Tibial artery (tissue), 4 donors: ENCODE measurements at regions not wholly inside any gene's neighbourhood (a gene's known extent, or its start where the extent isn't known, plus 50 kb on each side); places are given as distances from the start of the nearest gene placed in this dataset.

ENCODE experiments used
- DNase-seq, 2 donors: peaks; one replicate each; pipeline ENCODE4 v3.0.0-alpha.2; 2019
- H3K27ac ChIP-seq, 2 donors: fragments of 200-600 bp; sonication (generic) in 1 of 2; 1 replicate in 1 of 2; 2 replicates in 1 of 2; pipeline ENCODE4 v1.5.1; 2018 to 2019; ENCODE audit warnings: mild to moderate bottlenecking in 1 of 2
- H3K27me3 ChIP-seq, 2 donors: fragments of 200-600 bp; sonication (generic) in 1 of 2; one replicate each; pipeline versions ENCODE4 v1.5.1 to v1.6.0; 2016 to 2019
- H3K36me3 ChIP-seq, 3 donors: fragments of 200-600 bp; sonication (generic) in 2 of 3; one replicate each; pipeline ENCODE4 v1.5.1; 2016 to 2019; ENCODE audit warnings: mild to moderate bottlenecking in 2 of 3
- H3K4me1 ChIP-seq, 4 donors: fragments of 200-600 bp; sonication (generic) in 2 of 4; 1 replicate in 3 of 4; 2 replicates in 1 of 4; pipeline ENCODE4 v1.5.1; 2016 to 2019
- H3K4me3 ChIP-seq, 2 donors: fragments of 200-600 bp; sonication (generic) in 1 of 2; 1 replicate in 1 of 2; 2 replicates in 1 of 2; pipeline ENCODE4 v1.5.1; 2018 to 2019; ENCODE audit warnings: mild to moderate bottlenecking in 2 of 2
- H3K9me3 ChIP-seq, 3 donors: fragments of 200-600 bp; sonication (generic) in 1 of 3; one replicate each; pipeline ENCODE4 v1.5.1; 2016 to 2019
- CTCF ChIP-seq, 2 experiments: fragments of 200-600 bp in 1 of 2; fragments of 450-650 bp in 1 of 2; IDR thresholded peaks; one replicate each; pipeline ENCODE4 v1.5.1; 2017 to 2019; ENCODE audit warnings: antibody characterized with exemption in 2 of 2, mild to moderate bottlenecking in 1 of 2, moderate library complexity in 1 of 2
- intact Hi-C: fragments of 100-400 bp; cut with DNase I; formaldehyde crosslinking; loops from one replicate; pipeline ENCODE4 v1.15.0; 2023; ENCODE audit warnings: low total_unique reads

- Histone ChIP-seq H3K36me3 (no peaks in the 10 kb centered on the region), H3K4me1 (no peaks in the 10 kb centered on the region), H3K27ac (no peak overlapping the region), H3K9me3 (no peaks in the 10 kb centered on the region), H3K27me3 (no peaks in the 10 kb centered on the region), H3K4me3 (no peak overlapping the region)
- no peak for TF ChIP-seq CTCF (IDR thresholded peaks at IDR 0.05)
- intact Hi-C loops = no loop called here
- no peak for DNase-seq
Measured at GRCh38 chr6:134532694-134533624, 215.0 kb upstream of the SGK1 start.

GRCh38 chr6:134531611-134532010 is 213.7 kb upstream of the SGK1 start:
- H3K27ac ChIP-seq = no peak overlapping the region
- H3K9me3 ChIP-seq = no peaks in the 10 kb centered on the region
- H3K27me3 ChIP-seq = no peaks in the 10 kb centered on the region
- intact Hi-C loops = no loop called here
- H3K36me3 ChIP-seq = no peaks in the 10 kb centered on the region
- H3K4me3 ChIP-seq = no peak overlapping the region
- DNase-seq = no peak
- no peaks in the 10 kb centered on the region for H3K4me1 ChIP-seq
- TF ChIP-seq CTCF (IDR thresholded peaks at IDR 0.05) = no peak

DNA sequence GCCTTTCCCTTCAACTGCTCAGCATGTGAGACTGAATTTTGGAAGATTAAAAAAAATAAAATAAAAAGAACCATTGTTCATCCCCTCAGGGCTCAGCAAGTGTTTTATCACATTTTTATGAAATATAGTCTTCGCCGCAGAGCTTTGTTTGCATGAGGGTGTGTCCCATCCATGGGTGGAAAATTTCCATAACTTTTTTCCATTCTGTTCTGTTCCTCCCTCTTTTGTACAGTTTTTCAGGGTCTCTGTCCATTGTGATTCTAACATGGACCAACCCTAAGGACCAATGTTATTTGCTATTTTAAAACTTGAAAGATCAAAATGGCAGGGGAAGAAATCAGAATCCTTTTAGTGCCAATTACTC is 213.3 kb upstream of the SGK1 start:
- Histone ChIP-seq H3K36me3 (no peaks in the 10 kb centered on the region), H3K4me3 (no peak overlapping the region), H3K9me3 (no peaks in the 10 kb centered on the region), H3K27ac (no peak overlapping the region), H3K4me1 (no peaks in the 10 kb centered on the region), H3K27me3 (no peaks in the 10 kb centered on the region)
- intact Hi-C loops = no loop called here
- no peak for TF ChIP-seq CTCF (IDR thresholded peaks at IDR 0.05)
- no peak for DNase-seq

GRCh38 chr6:134529921-134530320 is 212.0 kb upstream of the SGK1 start:
- Histone ChIP-seq H3K4me1 (no peaks in the 10 kb centered on the region), H3K27ac (no peak overlapping the region), H3K4me3 (no peak overlapping the region), H3K27me3 (no peaks in the 10 kb centered on the region), H3K36me3 (no peaks in the 10 kb centered on the region), H3K9me3 (no peaks in the 10 kb centered on the region)
- intact Hi-C loops = no loop called here
- DNase-seq = no peak
- no peak for TF ChIP-seq CTCF (IDR thresholded peaks at IDR 0.05)

DNA sequence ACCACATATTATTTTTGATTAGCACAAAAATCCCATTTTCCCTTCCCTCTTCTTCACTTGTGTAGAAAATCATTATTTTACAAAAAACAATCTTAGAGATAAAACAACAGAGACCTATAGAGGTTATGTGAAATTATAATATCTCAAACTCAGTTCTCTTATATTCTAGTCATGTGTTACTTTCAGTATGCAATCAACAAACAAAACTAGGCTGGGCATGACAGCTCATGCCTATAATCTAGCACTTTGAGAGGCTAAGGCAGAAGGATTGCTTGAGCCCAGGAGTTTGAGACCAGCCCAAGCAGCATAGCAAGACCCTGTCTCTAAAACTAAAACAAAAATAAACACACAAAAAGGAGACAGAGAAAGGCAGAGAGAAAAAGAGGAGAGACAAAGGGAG is 211.4 kb upstream of the SGK1 start:
- Histone ChIP-seq H3K27me3 (no peaks in the 10 kb centered on the region), H3K4me1 (no peaks in the 10 kb centered on the region), H3K27ac (no peak overlapping the region), H3K36me3 (no peaks in the 10 kb centered on the region), H3K4me3 (no peak overlapping the region), H3K9me3 (no peaks in the 10 kb centered on the region)
- no peak for TF ChIP-seq CTCF (IDR thresholded peaks at IDR 0.05)
- no peak for DNase-seq
- intact Hi-C loops = no loop called here
